ENCODE measurements at regions not wholly inside any gene's neighbourhood (a gene's known extent, or its start where the extent isn't known, plus 50 kb on each side); places are given as distances from the start of the nearest gene placed in this dataset.

DNA sequence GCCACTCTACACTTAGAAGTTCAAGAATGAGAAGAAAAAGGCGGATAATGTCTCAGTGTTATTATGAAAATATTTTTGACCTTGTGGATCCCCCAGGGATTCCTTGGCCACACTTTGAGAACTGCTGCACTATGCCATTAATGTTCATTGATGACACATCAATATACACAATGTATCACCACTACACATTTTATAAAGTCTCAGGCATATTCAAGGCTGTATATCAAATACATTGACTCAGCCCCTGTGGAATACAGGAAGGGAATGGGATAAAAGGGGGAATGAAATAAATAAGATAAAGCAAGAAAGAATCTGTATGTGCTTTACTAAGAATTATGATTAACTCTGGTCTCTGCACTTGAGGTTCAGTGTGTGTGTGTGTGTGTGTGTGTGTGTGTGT, 69.1 kb downstream of the INHBB start:
- TF ChIP-seq EP300 (IDR thresholded peaks at IDR 0.05) (no peak), POLR2AphosphoS5 (IDR thresholded peaks at IDR 0.05) (no peak), POLR2A (IDR thresholded peaks at IDR 0.05) (no peak)
- TF ChIP-seq, protein P1, sequence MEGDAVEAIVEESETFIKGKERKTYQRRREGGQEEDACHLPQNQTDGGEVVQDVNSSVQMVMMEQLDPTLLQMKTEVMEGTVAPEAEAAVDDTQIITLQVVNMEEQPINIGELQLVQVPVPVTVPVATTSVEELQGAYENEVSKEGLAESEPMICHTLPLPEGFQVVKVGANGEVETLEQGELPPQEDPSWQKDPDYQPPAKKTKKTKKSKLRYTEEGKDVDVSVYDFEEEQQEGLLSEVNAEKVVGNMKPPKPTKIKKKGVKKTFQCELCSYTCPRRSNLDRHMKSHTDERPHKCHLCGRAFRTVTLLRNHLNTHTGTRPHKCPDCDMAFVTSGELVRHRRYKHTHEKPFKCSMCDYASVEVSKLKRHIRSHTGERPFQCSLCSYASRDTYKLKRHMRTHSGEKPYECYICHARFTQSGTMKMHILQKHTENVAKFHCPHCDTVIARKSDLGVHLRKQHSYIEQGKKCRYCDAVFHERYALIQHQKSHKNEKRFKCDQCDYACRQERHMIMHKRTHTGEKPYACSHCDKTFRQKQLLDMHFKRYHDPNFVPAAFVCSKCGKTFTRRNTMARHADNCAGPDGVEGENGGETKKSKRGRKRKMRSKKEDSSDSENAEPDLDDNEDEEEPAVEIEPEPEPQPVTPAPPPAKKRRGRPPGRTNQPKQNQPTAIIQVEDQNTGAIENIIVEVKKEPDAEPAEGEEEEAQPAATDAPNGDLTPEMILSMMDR (IDR thresholded peaks at IDR 0.05): no peak
- Histone ChIP-seq H3K4me1 (no peaks in the 10 kb centered on the region), H3K4me3 (no peak overlapping the region), H3K36me3 (no peaks in the 10 kb centered on the region), H3K27me3 (no peaks in the 10 kb centered on the region), H3K27ac (no peak overlapping the region), H3K9me3 (peaks cover 0 to 20% (median 0%) of the 10 kb centered on the region in 3 donors)
- 100% methylated on average over 1 of the region's 1 CpG for WGBS, 2 donors (ENCODE audit: low coverage in 1 of 2)
- ATAC-seq: no peak

DNA sequence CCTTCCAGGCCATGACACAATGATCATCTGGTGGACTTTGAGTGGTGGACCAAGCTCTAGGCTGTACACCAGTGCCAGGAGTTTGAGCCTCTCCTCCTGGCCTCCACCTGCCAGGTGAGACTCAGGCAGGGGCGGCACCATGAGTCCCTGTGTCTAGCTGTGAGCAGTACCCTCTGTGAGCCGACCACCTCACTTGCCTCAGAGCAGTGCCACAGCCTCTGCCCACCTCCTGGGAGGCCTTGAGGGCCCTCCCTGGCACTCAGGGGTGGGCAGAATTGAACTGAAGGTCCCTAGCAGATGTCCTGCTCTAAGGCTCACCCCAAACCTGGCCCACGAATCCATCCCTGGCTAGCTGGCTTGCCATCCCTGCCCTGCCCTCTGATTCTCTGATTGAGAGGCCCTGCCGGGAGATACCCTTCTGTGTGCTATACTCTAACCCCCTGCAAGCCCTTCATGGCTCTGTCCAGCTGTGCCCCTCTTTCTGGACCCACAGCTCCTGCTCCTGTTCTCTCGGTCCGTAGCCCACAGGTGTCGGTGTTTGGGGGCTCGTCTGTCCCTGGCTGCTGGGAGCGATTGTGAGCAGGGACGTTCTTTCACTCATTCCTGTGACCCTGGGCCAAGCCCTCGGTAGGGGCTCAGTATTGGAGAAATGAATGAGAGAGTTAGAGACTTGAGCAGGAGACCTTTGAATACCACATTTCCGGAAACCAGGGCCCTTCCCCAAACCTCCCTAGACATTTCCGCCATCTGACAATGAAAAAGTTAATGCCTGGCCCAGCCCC, 70.0 kb downstream of the INHBB start:
- no peaks in the 10 kb centered on the region for H3K36me3 ChIP-seq
- no peak for ATAC-seq
- H3K4me3 ChIP-seq: no peak overlapping the region
- peaks cover 0 to 11% (median 0%) of the 10 kb centered on the region in 3 donors for H3K9me3 ChIP-seq
- WGBS, 2 donors (ENCODE audit: low coverage in 1 of 2): 88 to 92% methylated on average over 2 to 4 of the region's 13 CpGs
- no peaks in the 10 kb centered on the region for H3K4me1 ChIP-seq
- H3K27me3 ChIP-seq: no peaks in the 10 kb centered on the region
- TF ChIP-seq EP300 (IDR thresholded peaks at IDR 0.05) (no peak), POLR2A (IDR thresholded peaks at IDR 0.05) (no peak), POLR2AphosphoS5 (IDR thresholded peaks at IDR 0.05) (no peak)
- TF ChIP-seq, protein P1 (IDR thresholded peaks at IDR 0.05): no peak
- H3K27ac ChIP-seq: no peak overlapping the region

DNA sequence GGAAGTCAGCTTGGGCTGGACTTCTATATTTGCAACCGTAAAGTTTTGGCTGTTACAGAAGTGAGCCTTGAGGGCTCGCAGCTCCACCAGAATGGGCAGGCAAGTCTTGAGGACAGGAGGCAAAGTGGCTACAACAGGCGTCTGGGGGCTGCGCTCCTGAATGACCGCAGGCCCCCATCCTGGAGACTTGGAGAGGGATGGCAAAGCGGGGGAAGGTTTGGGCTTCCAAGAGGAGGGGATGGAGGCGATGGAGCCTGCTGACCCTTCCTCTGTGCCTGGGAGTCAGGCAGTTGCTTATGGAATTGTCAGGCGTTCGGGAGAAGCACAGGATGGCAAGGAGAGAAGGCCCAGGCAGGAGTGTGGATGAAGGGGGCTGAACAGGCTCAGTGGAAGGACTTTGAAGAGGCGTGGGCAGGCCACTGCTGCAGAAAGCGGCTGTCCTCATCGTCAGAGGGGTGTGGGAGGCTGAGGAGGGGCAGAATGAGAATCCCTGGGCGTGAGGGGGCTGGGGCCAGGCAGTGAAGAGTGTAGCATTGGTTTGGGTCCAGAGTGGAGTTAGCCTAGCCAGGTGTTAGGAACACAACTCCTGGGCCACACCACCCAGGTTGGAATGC, 72.3 kb downstream of the INHBB start:
- H3K36me3 ChIP-seq: no peaks in the 10 kb centered on the region
- TF ChIP-seq, protein P1 (IDR thresholded peaks at IDR 0.05): no peak
- no peak for TF ChIP-seq POLR2AphosphoS5 (IDR thresholded peaks at IDR 0.05)
- TF ChIP-seq POLR2A (IDR thresholded peaks at IDR 0.05): no peak
- TF ChIP-seq EP300 (IDR thresholded peaks at IDR 0.05): no peak
- no peak for ATAC-seq
- H3K4me1 ChIP-seq: no peaks in the 10 kb centered on the region
- H3K27ac ChIP-seq: no peak overlapping the region
- WGBS, 2 donors (ENCODE audit: low coverage in 1 of 2): 77 to 78% methylated on average over 11 to 12 of the region's 13 CpGs
- H3K9me3 ChIP-seq: no peaks in the 10 kb centered on the region
- no peak overlapping the region for H3K4me3 ChIP-seq
- H3K27me3 ChIP-seq: peaks cover 15% of the 10 kb centered on the region

DNA sequence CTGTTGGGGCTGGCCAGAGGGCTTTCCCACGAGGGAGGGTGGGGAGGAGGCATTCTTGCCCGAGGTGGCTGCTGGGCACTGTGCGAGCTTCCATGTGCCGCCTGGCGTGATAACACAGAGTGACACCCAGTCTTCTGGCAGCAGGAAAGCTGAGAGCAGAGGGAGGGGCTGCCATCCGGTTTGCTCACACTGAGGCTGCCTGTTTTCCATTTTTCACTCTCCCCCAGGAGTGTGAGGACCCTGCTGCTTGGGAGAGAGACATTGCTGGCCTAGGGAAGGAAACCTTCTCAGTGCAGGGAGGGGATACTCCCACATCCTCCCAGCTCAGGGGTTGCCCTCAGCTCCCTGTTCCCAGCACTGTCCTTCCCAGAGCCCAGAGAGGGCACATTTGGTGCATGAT, 73.1 kb downstream of the INHBB start:
- no peaks in the 10 kb centered on the region for H3K9me3 ChIP-seq
- ATAC-seq: no peak
- H3K4me1 ChIP-seq: no peaks in the 10 kb centered on the region
- WGBS, 2 donors (ENCODE audit: low coverage in 1 of 2): 47 to 50% methylated on average over 1 to 2 of the region's 6 CpGs
- no peak for TF ChIP-seq EP300 (IDR thresholded peaks at IDR 0.05)
- TF ChIP-seq, protein P1 (IDR thresholded peaks at IDR 0.05): no peak
- TF ChIP-seq POLR2A (IDR thresholded peaks at IDR 0.05): no peak
- no peak for TF ChIP-seq POLR2AphosphoS5 (IDR thresholded peaks at IDR 0.05)
- peaks cover 22% of the 10 kb centered on the region for H3K27me3 ChIP-seq
- no peaks in the 10 kb centered on the region for H3K36me3 ChIP-seq
- H3K27ac ChIP-seq: no peak overlapping the region
- no peak overlapping the region for H3K4me3 ChIP-seq

DNA sequence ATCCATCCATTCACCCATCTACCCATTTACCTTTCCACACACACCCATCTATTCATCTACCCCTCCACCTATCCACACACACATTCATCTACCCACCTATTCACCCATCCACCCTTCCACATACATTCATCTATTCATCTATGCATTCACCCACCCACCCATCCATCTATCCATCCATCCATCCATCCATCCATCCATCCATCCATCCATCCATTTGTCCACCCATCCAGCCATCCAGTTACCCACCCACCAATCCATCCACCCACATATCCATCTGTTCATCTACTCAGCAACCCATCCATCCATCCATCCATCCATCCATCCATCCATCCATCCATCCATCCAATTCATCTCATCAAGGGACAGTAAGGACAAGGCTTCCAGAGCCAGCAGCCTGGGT, 74.0 kb downstream of the INHBB start:
- Histone ChIP-seq H3K36me3 (no peaks in the 10 kb centered on the region), H3K9me3 (no peaks in the 10 kb centered on the region), H3K27me3 (peaks cover 24% of the 10 kb centered on the region), H3K27ac (no peak overlapping the region), H3K4me1 (no peaks in the 10 kb centered on the region), H3K4me3 (no peak overlapping the region)
- TF ChIP-seq, protein P1 (IDR thresholded peaks at IDR 0.05): no peak
- TF ChIP-seq EP300 (IDR thresholded peaks at IDR 0.05): no peak
- TF ChIP-seq POLR2A (IDR thresholded peaks at IDR 0.05): no peak
- no peak for TF ChIP-seq POLR2AphosphoS5 (IDR thresholded peaks at IDR 0.05)
- no peak for ATAC-seq

Data from gastroesophageal sphincter (tissue), 4 donors.